GM19397 (cell line): ENCODE measurements at regions not wholly inside any gene's neighbourhood (a gene's known extent, or its start where the extent isn't known, plus 50 kb on each side); places are given as distances from the start of the nearest gene placed in this dataset.
"Not testable (repeated sequence)": the region's sequence is repeated elsewhere in the genome, so short reads cannot be mapped to it uniquely, and the experiment has no call there.

Source experiments
- ATAC-seq: cut with Tn5 transposase; IDR thresholded peaks from one replicate; pipeline ENCODE4 v1.9.1; 2021; ENCODE audit warnings: mild to moderate bottlenecking, moderate library complexity; ENCODE audit not compliant: unreplicated experiment

- ATAC-seq = no peak
Observed at GRCh38 chr4:28004520-28004919, 1143.9 kb downstream of the STIM2 start.

DNA sequence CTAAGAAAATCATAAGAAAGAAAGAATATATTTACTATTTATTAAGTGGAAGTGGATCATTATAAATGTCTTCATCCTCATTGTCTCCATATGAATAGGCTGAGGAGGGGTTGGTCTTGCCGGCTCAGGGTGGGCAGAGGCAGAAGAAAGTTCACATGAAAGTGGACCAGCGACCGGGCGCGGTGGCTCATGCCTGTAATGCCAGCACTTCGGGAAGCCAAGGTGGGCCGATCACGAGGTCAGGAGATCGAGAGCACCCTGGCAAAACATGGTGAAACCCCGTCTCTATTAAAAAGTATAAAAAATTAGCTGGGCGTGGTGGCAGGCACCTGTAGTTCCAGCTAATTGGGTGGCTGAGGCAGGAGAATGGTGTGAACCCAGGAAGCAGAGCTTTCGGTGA is 1145.4 kb downstream of the STIM2 start:
- no peak for ATAC-seq

DNA sequence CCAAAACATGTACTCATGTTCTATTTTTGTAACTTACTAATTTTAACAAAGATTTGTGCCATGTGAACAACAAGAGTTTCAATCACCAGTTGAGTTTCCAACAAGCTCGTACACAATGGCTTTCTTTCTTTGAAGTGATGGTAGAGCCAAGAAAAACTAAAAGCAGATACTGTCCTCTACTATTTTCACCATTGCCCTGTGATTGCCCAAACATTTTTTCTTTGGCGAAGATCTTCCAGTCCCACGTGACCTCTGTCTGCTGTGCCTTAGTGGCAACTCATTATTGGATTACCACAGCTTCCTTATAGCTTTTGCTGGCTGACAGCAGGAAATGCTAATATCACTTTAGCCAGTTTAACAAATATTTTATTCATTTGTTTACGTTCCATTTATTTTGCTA is 1147.1 kb downstream of the STIM2 start:
- ATAC-seq = no peak

DNA sequence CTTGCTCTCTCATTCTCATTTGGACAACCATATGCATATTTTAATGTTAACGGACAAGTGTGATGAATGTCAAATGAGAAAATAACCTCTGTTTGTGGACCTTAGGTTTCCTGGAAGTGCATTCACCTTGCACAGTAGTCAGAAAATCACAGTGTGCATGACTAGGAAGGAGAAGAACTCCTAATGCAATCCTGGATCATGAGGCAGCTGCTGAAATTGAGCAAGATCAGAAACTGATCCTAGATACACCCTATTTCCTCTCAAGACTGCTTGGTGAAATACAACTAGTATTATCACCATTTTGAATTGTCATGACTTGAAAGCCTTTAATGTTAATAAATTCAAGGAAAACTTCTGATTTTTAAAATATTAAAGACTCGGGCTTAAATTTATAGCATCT is 1148.9 kb downstream of the STIM2 start:
- no peak for ATAC-seq

DNA sequence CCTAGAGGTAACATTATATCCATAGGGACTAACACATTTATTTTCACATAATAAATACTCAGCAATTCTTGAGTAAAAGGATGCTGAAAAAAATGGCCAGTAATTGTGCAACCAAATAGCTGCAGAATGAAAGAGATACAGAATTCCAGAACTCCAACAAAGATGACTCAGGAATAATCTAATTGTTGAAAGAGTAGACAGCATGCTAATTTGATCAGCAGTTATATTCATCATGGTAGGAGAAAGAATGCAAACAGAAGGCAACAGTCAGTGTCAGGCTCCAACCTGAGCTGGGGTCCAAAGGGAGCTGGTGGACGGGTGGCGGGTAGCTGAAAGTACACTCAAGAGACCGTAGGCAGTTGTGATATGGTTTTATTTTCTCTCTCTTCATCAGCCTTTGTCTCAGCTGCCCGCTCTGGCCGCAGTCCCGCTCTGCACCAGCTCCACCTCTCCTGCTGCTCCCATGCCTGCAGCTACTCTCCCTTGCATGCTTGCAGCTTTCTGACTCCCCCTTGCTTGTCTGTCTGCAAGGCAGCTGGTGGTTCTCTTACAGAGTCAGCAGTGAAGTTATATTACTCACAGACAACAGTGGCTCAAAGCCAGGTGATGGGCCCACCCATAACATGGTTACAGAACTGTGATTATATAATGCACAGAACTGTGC is 1150.1 kb downstream of the STIM2 start:
- ATAC-seq = no peak

GRCh38 chr4:28014469-28014868 is 1153.8 kb downstream of the STIM2 start:
- no peak for ATAC-seq

DNA sequence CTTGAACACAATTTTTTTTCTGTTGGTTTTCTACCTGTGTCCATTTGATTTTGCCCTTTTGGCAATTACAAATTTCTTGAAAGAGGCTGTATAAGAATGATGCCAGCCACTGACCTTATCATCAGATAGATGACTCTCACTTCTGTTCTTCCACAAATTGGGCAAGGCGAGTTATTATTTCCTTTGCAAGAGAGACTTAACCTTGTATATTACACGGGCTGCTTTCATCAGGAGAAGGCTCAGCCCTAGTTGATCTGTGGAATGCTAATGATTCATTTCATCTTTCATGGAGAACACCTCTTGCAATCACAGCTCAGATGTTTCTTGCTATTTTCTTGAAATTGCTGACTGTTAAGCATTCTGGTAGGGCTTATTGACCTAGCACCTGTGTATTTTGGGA is 1155.4 kb downstream of the STIM2 start:
- ATAC-seq = no peak

- ATAC-seq = not testable (repeated sequence)
Observed at GRCh38 chr4:28038253-28038652, 1177.6 kb downstream of the STIM2 start.

DNA sequence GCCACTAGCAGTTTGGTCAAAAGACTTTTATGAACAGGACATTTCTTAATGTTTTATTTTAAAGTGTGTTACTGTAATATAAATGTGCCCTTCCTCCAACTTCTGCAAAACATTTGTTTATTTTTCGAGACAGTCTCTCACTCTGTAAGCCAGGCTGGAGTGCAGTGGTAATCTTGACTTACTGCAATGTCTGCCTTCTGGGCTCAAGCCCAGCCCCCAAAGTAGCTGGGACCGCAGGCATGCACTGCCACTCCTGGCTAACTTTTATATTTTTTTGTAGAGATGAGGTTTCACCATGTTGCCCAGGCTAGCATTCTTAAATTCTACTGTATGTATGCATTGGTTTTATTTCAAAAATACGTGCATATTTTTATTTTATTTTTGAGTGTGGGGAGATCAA is 1201.9 kb downstream of the STIM2 start:
- no peak for ATAC-seq

DNA sequence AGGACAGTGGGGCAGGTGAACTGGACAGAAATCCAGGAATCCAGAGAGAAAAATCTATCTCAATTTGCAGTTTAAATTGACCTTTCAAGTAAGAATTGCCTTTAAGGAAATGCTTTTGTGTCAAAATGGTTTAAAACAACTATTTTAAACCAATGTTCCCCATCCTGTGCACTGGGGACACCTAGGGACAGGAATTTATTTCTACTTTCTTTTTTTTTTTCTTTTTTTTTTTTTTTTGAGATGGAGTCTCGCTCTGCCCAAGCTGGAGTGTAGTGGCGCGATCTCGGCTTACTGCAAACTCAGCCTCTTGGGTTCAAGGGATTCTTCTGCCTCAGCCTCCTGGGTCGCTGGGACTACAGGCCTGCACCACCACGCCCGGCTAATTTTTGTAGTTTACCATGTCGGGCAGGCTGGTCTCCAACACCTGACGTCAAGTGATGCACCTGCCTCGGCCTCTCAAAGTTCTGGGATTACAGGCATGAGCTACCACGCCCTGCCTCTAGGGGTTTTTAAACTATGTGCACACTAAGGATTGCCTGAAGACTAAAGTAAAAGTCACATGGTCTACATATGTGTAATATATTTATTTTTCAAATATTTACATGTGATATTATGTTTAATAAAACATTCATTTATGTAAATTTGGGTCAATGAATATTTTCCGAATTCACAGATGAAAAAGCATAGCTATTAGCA is 1213.4 kb downstream of the STIM2 start:
- no peak for ATAC-seq

DNA sequence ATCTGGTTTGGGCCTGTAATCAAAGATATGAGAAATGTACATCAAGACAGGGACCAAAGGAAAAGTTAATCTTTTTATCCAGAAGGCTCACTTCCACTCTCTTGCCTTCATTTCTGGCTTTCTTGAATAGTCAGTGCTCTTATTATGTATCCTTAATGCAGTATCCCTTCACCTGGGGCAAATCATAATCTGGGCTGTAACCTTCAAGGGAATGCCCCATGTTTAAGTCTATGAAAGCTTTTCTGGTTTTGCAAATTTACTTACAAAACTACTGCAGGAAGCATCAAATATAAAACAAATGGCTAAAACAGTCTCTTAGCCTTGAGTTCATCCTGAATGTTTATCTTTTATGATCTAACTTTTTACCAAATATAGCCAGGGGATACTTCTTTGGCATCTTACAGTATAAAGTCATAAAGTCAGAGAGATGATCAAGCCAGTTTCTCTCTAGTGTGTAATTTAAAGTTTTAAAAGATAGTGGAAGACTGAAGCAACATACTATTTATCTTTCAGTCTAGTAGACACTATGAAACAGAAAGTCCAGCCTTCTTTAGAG is 1214.8 kb downstream of the STIM2 start:
- ATAC-seq = no peak

DNA sequence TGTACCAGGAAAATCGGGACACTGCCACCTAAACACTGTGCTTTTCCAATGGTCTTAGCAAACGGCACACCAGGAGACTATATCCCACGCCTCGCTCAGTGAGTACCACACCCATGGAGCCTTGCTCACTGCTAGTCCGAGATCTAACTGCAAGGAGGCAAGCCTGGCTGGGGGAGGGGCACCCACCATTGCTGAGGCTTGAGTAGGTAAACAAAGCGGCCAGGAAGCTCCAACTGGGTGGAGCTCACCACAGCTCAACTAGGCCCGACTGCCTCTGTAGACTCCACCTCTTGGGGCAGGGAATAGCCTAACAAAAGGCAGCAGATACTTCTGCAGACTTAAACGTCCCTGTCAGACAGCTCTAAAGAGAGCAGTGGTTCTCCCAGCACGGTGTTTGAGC is 1216.6 kb downstream of the STIM2 start:
- not testable (repeated sequence) for ATAC-seq

DNA sequence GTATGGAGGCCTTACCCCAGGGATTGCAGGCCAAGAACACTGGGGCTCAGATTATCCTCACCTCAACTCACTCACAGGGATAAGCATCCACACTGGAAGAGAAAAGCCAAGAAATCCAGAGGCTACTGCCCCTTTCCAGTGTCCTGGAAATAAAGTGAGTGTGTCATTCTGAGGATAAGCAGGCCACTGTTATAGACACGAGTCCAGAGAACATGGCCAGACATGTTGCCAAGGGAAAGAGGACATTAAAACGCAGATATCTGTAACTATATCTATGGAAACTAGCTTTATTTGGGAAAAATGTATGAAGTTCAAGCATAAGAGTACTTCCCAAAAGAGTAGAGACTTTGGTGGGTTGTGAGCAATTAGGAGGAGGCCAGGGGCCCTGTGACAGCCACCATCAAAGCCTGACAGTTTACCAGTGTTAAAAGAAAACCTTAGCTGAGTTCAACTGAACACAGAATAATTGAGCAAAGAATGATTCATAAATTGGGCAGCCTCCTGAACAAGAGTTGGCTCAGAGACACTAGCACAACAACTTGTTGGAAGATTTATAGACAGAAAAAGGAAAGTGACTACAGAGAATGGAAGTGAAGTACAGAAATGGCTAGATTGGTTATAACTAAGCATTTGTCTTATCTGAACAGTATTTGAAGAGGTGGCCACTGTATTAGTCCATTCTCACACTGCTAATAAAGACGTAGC is 1222.2 kb downstream of the STIM2 start:
- ATAC-seq = no peak

- no peak for ATAC-seq
Observed at GRCh38 chr4:28092610-28093009, 1232.0 kb downstream of the STIM2 start.

- no peak for ATAC-seq
Observed at GRCh38 chr4:28093071-28093470, 1232.4 kb downstream of the STIM2 start.

DNA sequence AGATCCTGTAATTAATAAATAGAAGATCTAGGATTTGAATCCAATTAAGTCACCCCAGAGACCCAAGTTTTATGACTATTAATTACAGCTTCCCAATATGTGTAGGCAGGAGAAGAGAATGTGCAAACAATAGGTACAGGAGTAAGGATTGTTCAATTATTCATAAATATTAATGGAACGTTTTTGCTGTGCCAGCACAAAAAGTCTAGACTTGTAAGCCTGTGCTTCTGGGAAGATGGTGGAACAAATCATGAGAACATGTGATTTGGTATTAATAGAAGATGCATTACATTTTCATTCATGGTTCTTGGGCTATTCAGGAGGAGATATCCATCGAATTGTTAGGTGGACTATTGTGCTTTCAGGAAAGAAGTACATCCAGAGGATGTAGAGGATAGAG is 1240.9 kb downstream of the STIM2 start:
- no peak for ATAC-seq

DNA sequence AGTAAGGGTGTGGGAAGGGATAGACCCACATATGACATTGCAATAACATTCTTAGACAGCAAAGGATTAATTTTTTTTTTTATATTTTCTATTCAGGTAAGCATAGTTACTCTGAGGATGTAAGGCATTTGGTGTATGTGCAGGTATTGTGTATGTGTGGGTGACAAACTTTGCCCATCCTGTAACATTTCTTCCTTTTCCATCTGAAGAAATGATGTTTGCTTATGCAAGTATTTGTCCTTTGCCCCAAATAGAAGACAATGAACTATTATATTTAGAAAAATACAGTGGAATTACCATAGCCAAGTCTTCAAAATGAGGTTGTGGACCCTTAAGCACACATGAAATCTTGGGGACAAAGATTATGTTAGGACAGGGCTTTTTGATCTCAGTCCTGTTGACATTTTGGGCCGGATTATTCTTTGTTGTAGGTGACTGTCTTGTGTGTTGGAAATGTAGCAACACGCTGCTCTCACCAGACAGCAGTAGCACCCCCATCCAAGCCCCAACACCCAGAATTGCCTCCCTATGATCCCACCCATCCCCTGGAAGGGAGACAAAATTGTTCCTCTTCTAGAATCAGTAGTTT is 1244.7 kb downstream of the STIM2 start:
- no peak for ATAC-seq

DNA sequence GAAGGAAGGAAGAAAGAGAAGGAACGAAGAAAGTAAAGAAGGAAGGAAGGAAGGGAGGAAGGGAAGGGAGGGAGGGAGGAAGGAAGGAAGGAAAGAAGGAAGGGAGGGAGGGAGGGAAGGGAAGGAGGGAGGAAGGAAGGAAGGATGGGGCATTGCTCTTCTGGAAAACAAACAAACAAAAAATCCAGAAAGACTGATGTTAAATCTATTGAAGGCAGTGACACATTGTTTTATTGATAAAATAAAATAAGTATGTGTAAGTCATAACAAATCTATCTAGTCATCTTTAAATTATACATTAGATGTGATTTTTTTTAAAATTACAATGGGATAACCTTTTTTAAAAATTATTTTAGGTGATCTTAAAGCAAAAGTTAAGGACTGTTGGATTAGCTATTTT is 1245.5 kb downstream of the STIM2 start:
- ATAC-seq = no peak

DNA sequence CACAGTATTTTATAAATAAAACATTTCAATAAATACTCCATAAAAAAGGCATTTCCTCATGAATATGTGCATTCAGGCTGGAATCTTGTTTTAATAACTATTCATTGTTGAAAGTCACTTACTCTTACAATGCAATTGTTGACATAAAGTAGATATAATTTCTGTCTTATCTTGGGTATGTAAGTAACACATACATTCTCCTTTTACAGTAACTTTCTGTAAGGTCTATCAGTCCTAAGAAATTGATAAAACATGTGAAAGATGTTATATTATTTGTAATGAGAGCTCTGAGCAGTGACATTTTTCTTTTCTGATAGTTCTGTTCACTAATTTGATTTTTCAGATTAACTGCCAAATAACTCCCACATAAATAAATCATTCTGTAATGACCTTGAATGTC is 1249.2 kb downstream of the STIM2 start:
- no peak for ATAC-seq

DNA sequence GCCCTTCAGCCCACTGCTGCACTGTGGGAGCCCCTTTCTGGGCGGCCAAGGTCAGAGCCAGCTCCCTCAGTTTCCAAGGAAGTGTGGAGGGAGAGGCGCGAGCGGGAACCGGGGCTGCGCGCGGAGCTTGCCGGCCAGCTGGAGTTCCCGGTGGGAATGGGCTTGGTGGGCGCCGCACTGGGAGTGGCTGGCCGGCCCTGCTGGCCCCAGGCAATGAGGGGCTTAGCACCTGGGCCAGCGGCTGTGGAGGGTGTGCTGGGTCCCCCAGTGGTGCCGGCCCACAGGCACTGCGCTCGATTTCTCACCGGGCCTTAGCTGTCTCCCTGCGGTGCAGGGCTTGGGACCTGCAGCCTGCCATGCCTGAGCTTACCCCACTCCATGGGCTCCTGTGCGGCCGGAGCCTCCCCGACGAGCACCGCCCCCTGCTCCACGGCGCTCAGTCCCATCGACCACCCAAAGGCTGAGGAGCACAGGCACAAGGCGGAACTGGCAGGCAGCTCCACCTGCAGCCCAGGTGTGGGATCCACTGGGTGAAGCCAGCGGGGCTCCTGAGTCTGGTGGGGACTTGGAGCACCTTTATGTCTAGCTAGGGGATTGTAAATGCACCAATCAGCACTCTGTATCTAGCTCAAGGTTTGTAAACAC is 1252.2 kb downstream of the STIM2 start:
- not testable (repeated sequence) for ATAC-seq

- ATAC-seq = not testable (repeated sequence)
Observed at GRCh38 chr4:28113586-28113985, 1252.9 kb downstream of the STIM2 start.
